ENCODE measurements at regions not wholly inside any gene's neighbourhood (a gene's known extent, or its start where the extent isn't known, plus 50 kb on each side); places are given as distances from the start of the nearest gene placed in this dataset.

- no peak overlapping the region for H3K4me3 ChIP-seq (ENCODE audit: low read depth, low read length)
- no peak overlapping the region for H2AFZ ChIP-seq
- H3K9me3 ChIP-seq (ENCODE audit: control insufficient read depth, low read length) = no peaks in the 10 kb centered on the region
- no peak for TF ChIP-seq CTCF (IDR thresholded peaks at IDR 0.05)
- no peaks in the 10 kb centered on the region for H3K79me2 ChIP-seq
- H3K27ac ChIP-seq = no peak overlapping the region
- no peak overlapping the region for H3K4me2 ChIP-seq (ENCODE audit: low read length)
- H3K27me3 ChIP-seq (ENCODE audit: control insufficient read depth, insufficient read depth, low read length) = no peaks in the 10 kb centered on the region
- H3K4me1 ChIP-seq = peaks cover 6% of the 10 kb centered on the region
- H3K9ac ChIP-seq = no peak overlapping the region
- H3K36me3 ChIP-seq (ENCODE audit: control insufficient read depth, insufficient read depth, low read length) = no peaks in the 10 kb centered on the region
Observed at GRCh38 chr5:7976411-7977190, 107.7 kb downstream of the MTRR start.

- TF ChIP-seq CTCF (IDR thresholded peaks at IDR 0.05) = no peak
Observed at GRCh38 chr5:7978114-7978513, 109.2 kb downstream of the MTRR start.

GRCh38 chr5:7978991-7979390 is 110.0 kb downstream of the MTRR start:
- H3K4me3 ChIP-seq (ENCODE audit: low read depth, low read length) = no peak overlapping the region
- H3K27ac ChIP-seq = no peak overlapping the region
- H2AFZ ChIP-seq = no peak overlapping the region
- TF ChIP-seq CTCF (IDR thresholded peaks at IDR 0.05) = no peak
- no peak overlapping the region for H3K9ac ChIP-seq
- H3K79me2 ChIP-seq = no peaks in the 10 kb centered on the region
- H3K27me3 ChIP-seq (ENCODE audit: control insufficient read depth, insufficient read depth, low read length) = no peaks in the 10 kb centered on the region
- H3K36me3 ChIP-seq (ENCODE audit: control insufficient read depth, insufficient read depth, low read length) = no peaks in the 10 kb centered on the region
- H3K4me2 ChIP-seq (ENCODE audit: low read length) = no peak overlapping the region
- no peaks in the 10 kb centered on the region for H3K9me3 ChIP-seq (ENCODE audit: control insufficient read depth, low read length)
- peaks cover 6% of the 10 kb centered on the region for H3K4me1 ChIP-seq

More at GRCh38 chr5:7978114-7978513, 109.2 kb downstream of the MTRR start:
- Histone ChIP-seq H3K9ac (no peak overlapping the region), H2AFZ (no peak overlapping the region), H3K9me3 (ENCODE audit: control insufficient read depth, low read length) (no peaks in the 10 kb centered on the region), H3K4me2 (ENCODE audit: low read length) (no peak overlapping the region), H3K79me2 (no peaks in the 10 kb centered on the region), H3K27me3 (ENCODE audit: control insufficient read depth, insufficient read depth, low read length) (no peaks in the 10 kb centered on the region), H3K4me3 (ENCODE audit: low read depth, low read length) (no peak overlapping the region), H3K27ac (no peak overlapping the region), H3K4me1 (peaks cover 6% of the 10 kb centered on the region), H3K36me3 (ENCODE audit: control insufficient read depth, insufficient read depth, low read length) (no peaks in the 10 kb centered on the region)

GRCh38 chr5:7980881-7981280 is 111.9 kb downstream of the MTRR start:
- no peak for TF ChIP-seq CTCF (IDR thresholded peaks at IDR 0.05)

GRCh38 chr5:7983433-7983832 is 114.5 kb downstream of the MTRR start:
- H2AFZ ChIP-seq = no peak overlapping the region
- H3K9ac ChIP-seq = no peak overlapping the region
- no peak for TF ChIP-seq CTCF (IDR thresholded peaks at IDR 0.05)
- H3K4me1 ChIP-seq = no peaks in the 10 kb centered on the region
- no peaks in the 10 kb centered on the region for H3K9me3 ChIP-seq (ENCODE audit: control insufficient read depth, low read length)
- no peak overlapping the region for H3K4me3 ChIP-seq (ENCODE audit: low read depth, low read length)
- H3K36me3 ChIP-seq (ENCODE audit: control insufficient read depth, insufficient read depth, low read length) = no peaks in the 10 kb centered on the region
- no peak overlapping the region for H3K4me2 ChIP-seq (ENCODE audit: low read length)
- no peaks in the 10 kb centered on the region for H3K27me3 ChIP-seq (ENCODE audit: control insufficient read depth, insufficient read depth, low read length)
- no peak overlapping the region for H3K27ac ChIP-seq
- no peaks in the 10 kb centered on the region for H3K79me2 ChIP-seq

More at GRCh38 chr5:7980881-7981280, 111.9 kb downstream of the MTRR start:
- Histone ChIP-seq H3K79me2 (no peaks in the 10 kb centered on the region), H3K4me3 (ENCODE audit: low read depth, low read length) (no peak overlapping the region), H3K27ac (no peak overlapping the region), H3K4me1 (peaks cover 6% of the 10 kb centered on the region), H2AFZ (no peak overlapping the region), H3K9ac (no peak overlapping the region), H3K27me3 (ENCODE audit: control insufficient read depth, insufficient read depth, low read length) (no peaks in the 10 kb centered on the region), H3K9me3 (ENCODE audit: control insufficient read depth, low read length) (no peaks in the 10 kb centered on the region), H3K4me2 (ENCODE audit: low read length) (no peak overlapping the region), H3K36me3 (ENCODE audit: control insufficient read depth, insufficient read depth, low read length) (no peaks in the 10 kb centered on the region)

Data from parathyroid adenoma (tissue), 2 donors.